Esophagus squamous epithelium (tissue), 4 donors: ENCODE measurements at regions not wholly inside any gene's neighbourhood (a gene's known extent, or its start where the extent isn't known, plus 50 kb on each side); places are given as distances from the start of the nearest gene placed in this dataset.

Experiments
- CTCF ChIP-seq, 6 experiments: fragments of 450-650 bp in 4 of 6; fragments of 200-600 bp in 2 of 6; sonication (generic) in 2 of 6; IDR thresholded peaks; one replicate each; pipeline ENCODE4 v1.5.1; 2016 to 2019; ENCODE audit warnings: antibody characterized with exemption in 6 of 6, mild to moderate bottlenecking in 4 of 6, moderate library complexity in 4 of 6
- POLR2A ChIP-seq, 4 donors: fragments of 450-650 bp; IDR thresholded peaks; one replicate each; pipeline ENCODE4 v1.6.1; 2017; ENCODE audit warnings: antibody characterized with exemption in 4 of 4, mild to moderate bottlenecking in 4 of 4, moderate library complexity in 3 of 4

GRCh38 chr5:103436112-103436511 lies 126.5 kb downstream of the NUDT12 start:
- no peak for TF ChIP-seq CTCF (IDR thresholded peaks at IDR 0.05)
- no peak for TF ChIP-seq POLR2A (IDR thresholded peaks at IDR 0.05)
